Upper lobe of right lung (tissue), 1 donor: ENCODE measurements at regions not wholly inside any gene's neighbourhood (a gene's known extent, or its start where the extent isn't known, plus 50 kb on each side); places are given as distances from the start of the nearest gene placed in this dataset.

Experiments
- ATAC-seq: fragments of 200-7000 bp; cut with Tn5 transposase; one replicate; pipeline ENCODE4 v1.9.1; 2020; ENCODE audit warnings: mild to moderate bottlenecking, moderate library complexity
- DNase-seq: peaks from one replicate; pipeline ENCODE4 v3.0.0-alpha.2; 2020
- H3K27ac ChIP-seq: fragments of 200-600 bp; one replicate; pipeline ENCODE4 v1.8.0; 2022
- H3K27me3 ChIP-seq: fragments of 200-600 bp; one replicate; pipeline ENCODE4 v1.8.0; 2022; ENCODE audit warnings: mild to moderate bottlenecking
- H3K36me3 ChIP-seq: fragments of 200-600 bp; one replicate; pipeline ENCODE4 v1.8.0; 2022
- H3K4me1 ChIP-seq: fragments of 200-600 bp; one replicate; pipeline ENCODE4 v1.8.0; 2022
- H3K4me3 ChIP-seq: fragments of 200-600 bp; one replicate; pipeline ENCODE4 v1.8.0; 2022; ENCODE audit warnings: mild to moderate bottlenecking
- H3K9me3 ChIP-seq: fragments of 200-600 bp; one replicate; pipeline ENCODE4 v1.8.0; 2022
- CTCF ChIP-seq: fragments of 200-600 bp; IDR thresholded peaks from one replicate; pipeline ENCODE4 v1.8.0; 2022; ENCODE audit warnings: antibody characterized with exemption
- intact Hi-C: fragments of 100-400 bp; cut with DNase I; formaldehyde crosslinking; loops from one replicate; pipeline ENCODE4 v1.11.0; 2022
- donor health status: DM: no; HTN: yes; CAD: no; lungs with severe emphysema.

- TF ChIP-seq CTCF = no peak
- Histone ChIP-seq H3K27me3 (peaks cover 2% of the 10 kb centered on the region), H3K4me1 (no peaks in the 10 kb centered on the region), H3K9me3 (no peaks in the 10 kb centered on the region), H3K36me3 (no peaks in the 10 kb centered on the region), H3K4me3 (no peak overlapping the region), H3K27ac (no peak overlapping the region)
- DNase-seq = no peak
- ATAC-seq = no peak
- intact Hi-C loops = no loop called here
Observed at GRCh38 chr7:26951407-26951950, 87.1 kb upstream of the SKAP2 start.

- intact Hi-C loops = no loop called here
- H3K36me3 ChIP-seq = no peaks in the 10 kb centered on the region
- TF ChIP-seq CTCF = no peak
- no peaks in the 10 kb centered on the region for H3K4me1 ChIP-seq
- no peak for ATAC-seq
- H3K4me3 ChIP-seq = no peak overlapping the region
- no peak overlapping the region for H3K27ac ChIP-seq
- no peaks in the 10 kb centered on the region for H3K9me3 ChIP-seq
- no peaks in the 10 kb centered on the region for H3K27me3 ChIP-seq
- DNase-seq = no peak
Observed at GRCh38 chr7:26950889-26951288, 86.5 kb upstream of the SKAP2 start.

- no peaks in the 10 kb centered on the region for H3K27me3 ChIP-seq
- H3K9me3 ChIP-seq = no peaks in the 10 kb centered on the region
Observed at GRCh38 chr7:26949319-26949718, 84.9 kb upstream of the SKAP2 start.

GRCh38 chr7:26948617-26949118, 84.3 kb upstream of the SKAP2 start:
- intact Hi-C loops = no loop called here

More at GRCh38 chr7:26949319-26949718, 84.9 kb upstream of the SKAP2 start:
- H3K36me3 ChIP-seq = no peaks in the 10 kb centered on the region
- intact Hi-C loops = no loop called here
- no peaks in the 10 kb centered on the region for H3K4me1 ChIP-seq
- no peak for TF ChIP-seq CTCF
- ATAC-seq = no peak
- H3K27ac ChIP-seq = no peak overlapping the region
- DNase-seq = no peak
- H3K4me3 ChIP-seq = no peak overlapping the region

GRCh38 chr7:26944501-26945358, 80.3 kb upstream of the SKAP2 start:
- no peak for ATAC-seq
- H3K27ac ChIP-seq = no peak overlapping the region
- H3K9me3 ChIP-seq = no peaks in the 10 kb centered on the region
- no peak for TF ChIP-seq CTCF
- no peaks in the 10 kb centered on the region for H3K27me3 ChIP-seq
- H3K4me1 ChIP-seq = no peaks in the 10 kb centered on the region
- H3K4me3 ChIP-seq = no peak overlapping the region
- no peak for DNase-seq
- no peaks in the 10 kb centered on the region for H3K36me3 ChIP-seq
- intact Hi-C loops = no loop called here

More at GRCh38 chr7:26948617-26949118, 84.3 kb upstream of the SKAP2 start:
- Histone ChIP-seq H3K4me3 (no peak overlapping the region), H3K9me3 (no peaks in the 10 kb centered on the region), H3K36me3 (no peaks in the 10 kb centered on the region), H3K27me3 (no peaks in the 10 kb centered on the region), H3K27ac (no peak overlapping the region), H3K4me1 (no peaks in the 10 kb centered on the region)
- no peak for TF ChIP-seq CTCF
- ATAC-seq = no peak
- DNase-seq = no peak
